ENCODE measurements at regions not wholly inside any gene's neighbourhood (a gene's known extent, or its start where the extent isn't known, plus 50 kb on each side); places are given as distances from the start of the nearest gene placed in this dataset.

- no peak for TF ChIP-seq CTCF (IDR thresholded peaks at IDR 0.05)
- no peak for TF ChIP-seq POLR2AphosphoS5 (IDR thresholded peaks at IDR 0.05)
- no peak for TF ChIP-seq POLR2A (IDR thresholded peaks at IDR 0.05)
These were observed 78.5 kb downstream of the FOXD1 start for GRCh38 chr5:73370095-73370494.

Measured in breast epithelium (tissue), 3 donors.